ENCODE measurements at regions not wholly inside any gene's neighbourhood (a gene's known extent, or its start where the extent isn't known, plus 50 kb on each side); places are given as distances from the start of the nearest gene placed in this dataset.
"Not testable (repeated sequence)": the region's sequence is repeated elsewhere in the genome, so short reads cannot be mapped to it uniquely, and the experiment has no call there.

DNA sequence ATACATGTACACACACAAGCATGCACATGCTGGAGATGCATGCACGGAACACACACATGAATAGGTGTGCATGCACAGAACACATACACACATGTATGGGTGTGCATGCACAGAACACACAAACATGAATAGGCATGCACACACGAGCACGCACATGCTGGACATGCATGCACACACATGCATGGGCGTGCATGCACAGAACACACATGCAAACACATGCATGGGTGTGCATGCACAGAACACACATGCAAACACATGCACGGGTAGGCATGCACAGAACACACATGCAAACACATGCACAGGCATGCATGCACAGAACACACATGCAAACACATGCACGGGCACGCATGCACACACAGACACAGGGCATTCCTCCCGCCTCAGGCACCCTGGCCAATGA lies 382.3 kb downstream of the IRX2 start:
- no peak for DNase-seq (ENCODE audit: low read depth in 4 of 4, low spot score in 2 of 4)

DNA sequence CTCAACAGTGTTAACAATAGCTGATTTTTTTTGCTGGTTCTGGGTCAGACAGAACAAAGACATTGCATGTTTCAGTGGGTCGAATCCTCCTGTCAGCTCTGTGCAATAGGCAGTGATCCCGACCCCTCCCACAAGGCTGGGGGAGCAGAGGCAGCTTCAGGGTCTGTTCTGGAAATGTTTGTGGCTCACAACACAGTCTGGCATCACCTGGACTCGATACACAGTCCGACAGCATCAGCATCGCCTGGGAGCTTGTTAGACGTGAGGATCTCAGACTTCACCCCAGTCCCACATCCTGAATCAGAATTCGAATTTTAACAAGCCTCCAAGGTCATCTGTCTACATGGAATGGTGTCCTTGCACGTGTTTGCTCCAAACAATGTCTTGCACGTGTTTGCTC lies 384.7 kb downstream of the IRX2 start:
- no peak for DNase-seq (ENCODE audit: low read depth in 4 of 4, low spot score in 2 of 4)

DNA sequence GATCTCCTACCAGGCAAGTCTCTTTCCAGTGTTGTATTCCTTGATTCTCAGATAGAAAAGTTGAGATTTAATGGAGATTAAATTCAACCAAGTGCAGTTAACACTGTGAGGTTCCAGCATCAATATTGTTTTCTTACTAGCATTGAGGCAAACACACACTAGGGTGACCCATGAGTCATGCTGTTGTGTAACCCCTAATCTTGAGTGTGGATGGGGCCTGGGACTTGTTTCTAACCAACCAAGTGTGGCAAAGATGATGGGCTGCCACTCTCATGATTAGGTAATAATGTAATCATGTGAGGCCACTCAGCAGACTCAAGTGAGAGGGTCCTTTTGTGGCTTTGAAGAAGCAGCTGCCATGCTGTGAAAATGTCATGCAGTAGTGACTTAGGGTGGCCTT lies 394.2 kb downstream of the IRX2 start:
- DNase-seq (ENCODE audit: low read depth in 4 of 4, low spot score in 2 of 4) = no peak

- no peak for DNase-seq (ENCODE audit: low read depth in 4 of 4, low spot score in 2 of 4)
Observed at GRCh38 chr5:2355859-2356258, 395.6 kb downstream of the IRX2 start.

DNA sequence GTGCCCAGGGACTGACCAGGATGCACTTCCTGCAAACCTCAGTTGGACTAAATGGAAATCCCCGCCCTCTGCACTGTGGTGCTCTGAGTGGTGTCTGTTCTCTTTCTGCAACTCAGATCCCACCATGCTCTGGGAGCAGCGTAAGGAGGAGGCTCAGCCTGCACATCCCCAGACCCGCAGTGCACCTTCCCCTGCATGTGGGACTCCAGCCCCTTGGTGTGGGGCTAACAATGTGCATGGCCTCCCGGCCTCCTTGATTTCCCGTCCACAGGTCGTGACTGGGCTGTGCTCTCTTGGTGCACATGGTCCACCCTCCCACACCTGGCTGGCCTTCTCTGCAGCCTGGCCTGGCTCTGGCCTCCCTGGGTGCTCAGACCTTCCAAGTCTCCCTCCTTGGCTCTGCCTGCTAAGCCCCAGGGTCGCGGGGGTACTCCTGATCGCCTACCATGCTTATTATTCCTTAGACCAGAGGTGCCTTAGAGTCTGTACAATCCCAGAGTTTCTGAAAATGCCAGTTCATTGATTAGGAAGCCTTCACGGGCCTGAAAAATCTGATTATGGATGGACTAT lies 397.5 kb downstream of the IRX2 start:
- DNase-seq (ENCODE audit: low read depth in 4 of 4, low spot score in 2 of 4) = no peak

DNA sequence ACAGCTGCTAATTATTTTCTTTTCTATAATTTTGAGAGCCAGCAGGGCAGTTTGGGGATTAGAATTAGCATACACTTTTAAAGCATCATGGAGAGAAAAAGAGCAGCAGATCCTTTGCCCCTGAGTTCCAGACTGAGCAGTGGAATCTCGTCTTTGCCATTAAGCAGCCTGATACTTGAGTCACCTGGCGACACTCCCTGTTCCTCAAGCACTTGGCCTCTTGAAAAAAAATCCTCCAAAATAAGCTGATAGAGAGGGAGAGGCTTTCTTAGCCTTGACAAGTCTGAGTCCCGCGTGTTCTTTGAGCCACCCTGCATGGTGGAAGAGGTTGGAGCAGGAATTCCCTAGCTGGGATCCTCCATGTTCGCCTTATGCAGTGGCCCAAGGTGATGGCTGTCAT lies 398.3 kb downstream of the IRX2 start:
- no peak for DNase-seq (ENCODE audit: low read depth in 4 of 4, low spot score in 2 of 4)

DNA sequence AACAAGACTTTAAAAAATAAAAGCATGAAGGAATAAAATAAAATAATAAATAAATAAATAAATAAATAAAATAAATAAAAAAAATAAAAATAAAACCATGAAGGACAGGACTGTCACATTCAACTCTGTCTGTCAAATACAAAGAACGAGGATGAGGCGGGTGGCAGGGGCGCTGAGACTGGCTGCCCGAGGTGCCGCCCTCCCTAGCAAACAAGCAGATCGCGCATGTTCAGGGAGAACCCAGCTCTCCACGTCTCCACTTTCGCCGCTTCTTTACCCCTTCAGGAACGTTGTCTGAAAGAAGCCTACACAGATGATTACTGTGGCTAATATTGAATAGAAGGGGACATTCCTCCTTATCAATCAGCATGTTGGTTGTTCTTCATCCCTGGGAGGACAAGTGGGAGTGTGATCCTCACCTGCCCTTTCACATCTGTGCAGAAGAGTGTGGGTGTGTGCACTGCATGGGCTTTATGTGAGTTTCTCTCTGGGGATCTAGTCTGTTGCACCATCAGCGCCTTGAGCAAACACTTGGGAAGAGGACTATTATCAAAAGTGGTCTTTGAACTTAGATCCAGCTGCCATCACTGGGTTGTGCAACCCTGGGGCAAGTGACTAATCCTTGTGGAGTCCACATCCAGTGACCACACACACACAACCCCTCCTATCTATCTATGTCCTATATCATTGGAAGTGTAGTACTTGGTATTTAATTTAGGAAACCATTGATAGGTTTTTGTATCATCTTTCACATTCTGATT lies 399.2 kb downstream of the IRX2 start:
- DNase-seq (ENCODE audit: low read depth in 4 of 4, low spot score in 2 of 4) = no peak

DNA sequence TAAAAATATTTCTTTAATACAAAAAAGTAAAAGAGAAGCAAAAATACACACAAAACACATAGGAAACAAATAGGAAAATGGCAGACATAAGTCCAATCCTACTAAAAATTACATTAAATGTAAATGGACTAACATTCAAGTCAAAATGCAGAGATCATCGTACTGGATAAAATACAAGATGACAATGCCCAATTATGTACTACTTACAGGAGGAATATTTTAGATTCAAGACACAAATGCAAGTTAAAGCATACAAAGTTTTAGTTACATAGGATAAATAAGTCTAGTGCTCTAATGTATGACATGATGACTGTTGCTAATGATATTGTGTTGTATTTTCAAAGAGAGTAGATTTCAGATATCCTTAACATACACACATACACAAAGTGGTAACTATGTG lies 401.7 kb downstream of the IRX2 start:
- DNase-seq (ENCODE audit: low read depth in 4 of 4, low spot score in 2 of 4) = not testable (repeated sequence)

GRCh38 chr5:2338686-2339085 lies 412.8 kb downstream of the IRX2 start:
- no peak for DNase-seq (ENCODE audit: low read depth in 4 of 4, low spot score in 2 of 4)

DNA sequence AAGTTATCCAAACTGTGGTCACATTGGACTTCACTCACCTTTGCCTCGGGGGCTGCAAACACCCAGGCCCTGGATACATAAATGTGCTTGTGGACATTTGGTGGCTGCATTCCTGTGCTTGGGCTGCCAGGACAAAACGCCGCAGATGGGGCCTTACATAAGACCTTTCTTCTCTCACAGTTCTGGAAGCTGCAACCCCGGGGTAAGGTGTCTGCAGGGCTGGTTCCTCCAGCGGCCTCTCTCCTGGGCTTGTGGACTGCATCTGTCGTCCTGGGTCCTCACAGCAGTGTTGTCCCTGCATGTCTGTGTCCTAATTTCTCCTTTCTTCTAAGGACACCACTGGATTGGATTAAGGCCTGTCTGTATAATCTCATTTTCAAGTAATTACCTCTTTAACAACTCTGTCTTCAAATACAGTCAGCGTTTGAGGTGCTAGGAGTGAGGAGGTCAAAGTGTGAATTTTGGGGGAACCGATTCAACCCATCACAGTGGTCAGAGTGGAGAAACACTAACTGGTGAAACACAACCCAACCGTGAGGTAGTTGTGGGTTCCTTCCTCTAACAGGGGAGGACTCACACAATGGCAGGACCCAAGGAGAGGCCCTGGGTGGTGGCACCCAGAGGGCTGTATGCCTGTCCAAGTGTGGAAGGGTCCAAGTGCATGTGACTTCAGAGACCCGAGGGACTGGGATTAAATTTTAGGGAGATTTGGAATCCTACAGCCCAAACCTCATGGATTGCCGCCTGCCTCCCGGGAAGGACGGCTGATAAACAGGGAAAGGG lies 415.6 kb downstream of the IRX2 start:
- DNase-seq (ENCODE audit: low read depth in 4 of 4, low spot score in 2 of 4) = no peak

- no peak for DNase-seq (ENCODE audit: low read depth in 4 of 4, low spot score in 2 of 4)
Observed at GRCh38 chr5:2335125-2335732, 416.2 kb downstream of the IRX2 start.

- DNase-seq (ENCODE audit: low read depth in 4 of 4, low spot score in 2 of 4) = peak; percentile 7 to 38 (median 11)
Observed at GRCh38 chr5:2334719-2335118, 416.8 kb downstream of the IRX2 start.

GRCh38 chr5:2333291-2333690 lies 418.2 kb downstream of the IRX2 start:
- no peak for DNase-seq (ENCODE audit: low read depth in 4 of 4, low spot score in 2 of 4)

DNA sequence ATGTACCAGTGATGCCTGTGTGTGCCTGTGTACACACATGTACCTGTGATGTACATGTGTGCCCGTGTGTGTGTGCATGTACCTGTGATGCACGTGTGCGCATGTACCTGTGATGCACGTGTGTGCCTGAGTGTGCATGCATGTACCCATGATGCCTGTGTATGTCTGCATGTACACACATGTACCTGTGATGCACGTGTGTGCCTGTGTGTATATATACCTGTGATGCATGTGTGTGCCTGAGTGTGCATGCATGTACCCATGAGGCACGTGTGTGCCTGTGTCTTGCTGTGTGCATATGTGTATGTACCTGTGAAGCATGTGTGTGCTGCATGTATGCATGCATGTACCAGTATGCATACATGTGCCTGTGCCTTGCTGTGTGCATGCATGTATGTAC lies 419.0 kb downstream of the IRX2 start:
- no peak for DNase-seq (ENCODE audit: low read depth in 4 of 4, low spot score in 2 of 4)

DNA sequence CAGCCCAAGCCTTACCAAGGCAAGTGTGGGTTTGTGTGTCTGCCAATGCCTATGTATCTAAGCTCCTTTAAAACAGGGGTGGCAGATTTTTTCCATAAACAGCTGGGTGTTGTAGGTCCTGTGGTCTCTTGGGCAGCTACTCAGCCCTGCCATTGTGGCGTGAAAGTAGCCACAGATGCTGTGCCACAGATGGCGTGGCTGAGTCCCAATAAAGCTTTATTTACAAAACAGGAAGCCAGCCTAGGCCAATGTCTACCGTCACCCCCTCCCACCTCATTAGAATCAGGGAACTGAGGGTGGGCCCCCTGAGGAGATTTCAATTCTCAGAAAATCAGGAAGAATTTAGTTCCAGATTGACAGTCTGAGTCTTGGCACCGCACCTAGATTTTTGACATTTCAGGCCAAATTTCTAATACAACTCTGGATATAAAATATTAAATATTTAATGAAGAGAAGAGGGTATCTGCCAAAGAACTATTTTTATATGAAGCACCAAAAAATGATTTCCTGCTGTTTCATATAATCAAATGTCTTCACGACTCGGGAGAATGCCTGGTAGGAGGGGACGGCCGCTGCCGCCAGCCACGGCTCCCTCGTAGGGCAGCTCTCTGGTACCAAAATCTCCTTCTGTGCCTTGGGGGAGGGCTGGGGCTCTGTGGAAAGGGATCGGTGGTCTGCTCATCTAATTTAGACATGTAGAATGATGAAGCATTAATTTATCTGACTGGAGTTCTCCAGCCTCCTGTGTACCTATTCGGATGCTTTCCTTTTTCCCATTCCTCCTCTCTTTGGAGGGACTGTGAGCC lies 420.9 kb downstream of the IRX2 start:
- DNase-seq (ENCODE audit: low read depth in 4 of 4, low spot score in 2 of 4) = no peak

GRCh38 chr5:2329741-2330140 lies 421.7 kb downstream of the IRX2 start:
- DNase-seq (ENCODE audit: low read depth in 4 of 4, low spot score in 2 of 4) = no peak

DNA sequence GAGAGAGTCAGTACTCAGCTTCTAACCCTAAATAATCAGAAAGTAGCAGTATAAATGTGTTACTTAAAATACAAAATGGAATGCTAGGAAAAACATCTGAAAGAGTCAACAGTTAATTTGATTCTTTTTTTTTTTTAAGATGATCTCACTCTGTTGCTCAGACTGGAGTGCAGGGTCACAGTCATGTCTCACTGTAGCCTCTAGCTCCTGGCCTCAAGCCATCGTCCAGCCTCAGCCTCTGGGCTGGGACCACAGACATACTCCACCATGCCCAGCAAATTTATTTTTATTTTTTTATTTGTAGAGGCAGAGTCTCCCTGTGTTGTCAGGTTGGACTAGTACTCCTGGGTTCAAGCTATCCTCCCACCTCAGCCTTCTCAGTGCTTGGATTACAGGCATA lies 424.9 kb downstream of the IRX2 start:
- no peak for DNase-seq (ENCODE audit: low read depth in 4 of 4, low spot score in 2 of 4)

GRCh38 chr5:2324788-2325187 lies 426.7 kb downstream of the IRX2 start:
- DNase-seq (ENCODE audit: low read depth in 4 of 4, low spot score in 2 of 4) = no peak

DNA sequence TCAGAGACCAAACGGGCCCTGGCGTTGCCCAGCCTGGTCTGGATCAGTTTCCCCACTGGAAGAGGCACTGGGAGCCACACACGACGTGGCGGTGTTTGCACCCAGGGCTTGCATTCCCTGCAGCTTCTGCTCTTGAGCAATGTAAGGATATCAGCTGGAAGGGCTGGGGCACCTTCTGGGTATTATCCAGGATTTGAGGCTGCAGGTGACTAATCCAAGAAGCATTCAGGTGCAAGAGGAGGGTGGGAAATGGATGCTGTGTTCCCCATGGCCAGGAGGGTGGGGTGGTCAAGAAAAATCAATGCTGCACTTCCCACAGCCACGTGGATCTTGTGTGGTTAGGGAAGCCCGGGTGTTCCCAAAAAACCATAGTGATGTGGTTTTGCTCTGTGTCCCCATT lies 430.9 kb downstream of the IRX2 start:
- no peak for DNase-seq (ENCODE audit: low read depth in 4 of 4, low spot score in 2 of 4)

GRCh38 chr5:2317540-2317939 lies 433.9 kb downstream of the IRX2 start:
- no peak for DNase-seq (ENCODE audit: low read depth in 4 of 4, low spot score in 2 of 4)

DNA sequence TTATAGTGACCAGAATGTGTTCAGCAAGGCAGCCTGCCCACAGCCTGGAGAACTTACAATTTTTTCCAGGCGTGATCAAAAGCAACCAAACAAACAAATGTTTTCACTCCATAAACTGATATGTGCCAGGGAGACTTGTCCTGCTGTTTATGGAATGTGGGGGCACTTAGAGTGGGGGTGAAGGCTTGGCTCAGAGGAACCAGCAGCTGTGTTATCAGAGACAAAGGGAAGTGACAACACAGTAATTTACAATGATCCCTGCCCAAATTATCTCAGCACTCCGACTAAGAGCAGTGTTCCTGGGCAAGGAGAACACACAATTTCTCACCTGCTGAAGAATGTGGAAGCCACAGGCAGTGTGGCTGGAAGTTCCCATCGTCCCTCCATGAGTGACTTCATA lies 429.1 kb upstream of the IRX4 start:
- DNase-seq (ENCODE audit: low read depth in 4 of 4, low spot score in 2 of 4) = no peak

All from left renal cortex interstitium (tissue), 4 donors.